GM12878 (cell line): ENCODE measurements at regions not wholly inside any gene's neighbourhood (a gene's known extent, or its start where the extent isn't known, plus 50 kb on each side); places are given as distances from the start of the nearest gene placed in this dataset.

Source experiments
- ATAC-seq: fragments of 200-7000 bp; cut with Tn5 transposase; 3 replicates; pipeline ENCODE4 v1.9.1; 2020; ENCODE audit warnings: mild to moderate bottlenecking, moderate library complexity
- BruUV-seq: library from RNA; stranded (reverse); fragments of 400-500 nt; replicated peaks from 2 replicates; lab custom pipeline; 2021; lab: Mats Ljungman, UMichigan
- CTCF ChIA-PET: fragments of 300-600 bp; sonication (Branson Sonifier 250); formaldehyde crosslinking; extraction: SDS; loops from one replicate; lab custom pipeline; 2021; ENCODE audit warnings: inconsistent platforms; lab: Yijun Ruan, JAX
- POLR2A ChIA-PET: fragments of 350-600 bp; formaldehyde crosslinking; extraction: SDS; loops from one replicate; lab custom pipeline; 2021; ENCODE audit warnings: inconsistent platforms; lab: Charles Lee
- RAD21 ChIA-PET: fragments of 300-600 bp; sonication (Branson Sonifier 250); formaldehyde crosslinking; loops from one replicate; lab custom pipeline; 2023; ENCODE audit warnings: antibody characterized with exemption; ENCODE audit not compliant: unreplicated experiment; lab: Charles Lee
- SMC1A ChIA-PET: fragments of 300-600 bp; sonication (Branson Sonifier 250); formaldehyde crosslinking; loops from one replicate; lab custom pipeline; 2023; ENCODE audit not compliant: unreplicated experiment, uncharacterized antibody; lab: Charles Lee
- DNase-seq: peaks from one replicate; pipeline ENCODE4 v3.0.0-alpha.2; 2011; ENCODE audit warnings: low read depth, low spot score
- FAIRE-seq: peaks from 3 replicates; lab custom pipeline; 2011; peaks lifted over from hg19 to GRCh38; lab: Jason Lieb, UNC
- H2AFZ ChIP-seq: 2 replicates; pipeline ENCODE4 v1.6.0; 2011; ENCODE audit warnings: low read depth, low read length, control low read depth; ENCODE audit not compliant: control insufficient read depth
- H3K27ac ChIP-seq: 2 replicates; pipeline ENCODE4 v1.5.1; 2011; ENCODE audit warnings: control low read depth; ENCODE audit not compliant: control insufficient read depth, insufficient read depth
- H3K27me3 ChIP-seq, 2 experiments: replicated peaks in 1 of 2; 2 replicates each; pipeline versions ENCODE4 v1.6.0 to v1.6.1; 2011; ENCODE audit warnings: low read length in 1 of 2; ENCODE audit not compliant: control insufficient read depth in 2 of 2, insufficient read depth in 2 of 2
- H3K36me3 ChIP-seq, 2 experiments: 2 replicates each; pipeline ENCODE4 v1.5.1; 2011; ENCODE audit warnings: low read length in 1 of 2; ENCODE audit not compliant: control insufficient read depth in 2 of 2, insufficient read depth in 2 of 2
- H3K4me1 ChIP-seq: 2 replicates; pipeline ENCODE4 v1.6.1; 2011; ENCODE audit warnings: mild to moderate bottlenecking, low read length, moderate library complexity, mixed read lengths; ENCODE audit not compliant: control insufficient read depth, insufficient read depth
- H3K4me2 ChIP-seq: 2 replicates; pipeline ENCODE4 v1.6.0; 2011; ENCODE audit warnings: control low read depth; ENCODE audit not compliant: control insufficient read depth, insufficient read depth
- H3K4me3 ChIP-seq: fragments of 200-600 bp; sonication (generic); 2 replicates; pipeline ENCODE4 v1.5.1; 2016
- H3K79me2 ChIP-seq: 2 replicates; pipeline ENCODE4 v1.6.0; 2011; ENCODE audit warnings: low read length; ENCODE audit not compliant: control insufficient read depth, insufficient read depth
- H3K9ac ChIP-seq: 2 replicates; pipeline ENCODE4 v1.8.0; 2011; ENCODE audit warnings: low read length, control low read depth, mixed read lengths; ENCODE audit not compliant: control insufficient read depth, insufficient read depth
- H3K9me3 ChIP-seq: replicated peaks from 3 replicates; pipeline ENCODE4 v1.5.1; 2011; ENCODE audit warnings: mild to moderate bottlenecking, low read length; ENCODE audit not compliant: control insufficient read depth, insufficient read depth
- H4K20me1 ChIP-seq: 2 replicates; pipeline ENCODE4 v1.6.0; 2011; ENCODE audit not compliant: control insufficient read depth, insufficient read depth
- CHD2 ChIP-seq: IDR thresholded peaks from 2 replicates; pipeline ENCODE4 v1.6.1; 2011; ENCODE audit warnings: low read depth, low read length, improper control_type of control experiment, borderline replicate concordance
- FOXM1 ChIP-seq: IDR thresholded peaks from 2 replicates; pipeline ENCODE4 v1.6.1; 2012; ENCODE audit warnings: low read depth, mild to moderate bottlenecking, inconsistent platforms, low read length, moderate library complexity
- HDAC2 ChIP-seq: fragments of 200-600 bp; sonication (generic); IDR thresholded peaks from 2 replicates; pipeline ENCODE4 v1.6.1; 2017
- IRF4 ChIP-seq: IDR thresholded peaks from 2 replicates; pipeline ENCODE4 v1.6.1; 2011; ENCODE audit warnings: low read depth, low read length
- MTA2 ChIP-seq: fragments of 450-650 bp; IDR thresholded peaks from 2 replicates; pipeline ENCODE4 v1.6.1; 2016; ENCODE audit warnings: low read depth, mild to moderate bottlenecking, moderate library complexity
- NR2C1 ChIP-seq: fragments of 450-650 bp; IDR thresholded peaks from 2 replicates; pipeline ENCODE4 v1.6.1; 2017; ENCODE audit warnings: antibody characterized with exemption, mild to moderate bottlenecking, moderate library complexity
- NR2F1 ChIP-seq: fragments of 450-650 bp; conservative IDR thresholded peaks from 2 replicates; pipeline ENCODE4 v1.6.1; 2017; ENCODE audit warnings: mild to moderate bottlenecking
- POLR2AphosphoS2 ChIP-seq: IDR thresholded peaks from 2 replicates; pipeline ENCODE4 v1.6.1; 2011; ENCODE audit warnings: low read depth, mild to moderate bottlenecking, low read length, improper control_type of control experiment, moderate library complexity
- RCOR1 ChIP-seq: conservative IDR thresholded peaks from 2 replicates; pipeline ENCODE4 v1.6.1; 2012; ENCODE audit warnings: low read depth, low read length, improper control_type of control experiment
- STAT1 ChIP-seq: fragments of 450-650 bp; conservative IDR thresholded peaks from 2 replicates; pipeline ENCODE4 v1.6.1; 2014; ENCODE audit warnings: antibody characterized with exemption, mild to moderate bottlenecking
- in situ Hi-C: fragments of 300-500 bp; cut with MboI; formaldehyde crosslinking; loops from 9 replicates; pipeline ENCODE4 v1.14.3; 2018; ENCODE audit warnings: mixed read lengths
- intact Hi-C: fragments of 100-400 bp; cut with micrococcal nuclease; formaldehyde crosslinking; loops from one replicate; pipeline ENCODE4 v1.14.2; 2022; ENCODE audit not compliant: unreplicated experiment
- TF ChIP-seq, protein P1 (sequence below): IDR thresholded peaks from 2 replicates; pipeline ENCODE4 v1.6.1; 2012; ENCODE audit warnings: low read length, inconsistent platforms

DNA sequence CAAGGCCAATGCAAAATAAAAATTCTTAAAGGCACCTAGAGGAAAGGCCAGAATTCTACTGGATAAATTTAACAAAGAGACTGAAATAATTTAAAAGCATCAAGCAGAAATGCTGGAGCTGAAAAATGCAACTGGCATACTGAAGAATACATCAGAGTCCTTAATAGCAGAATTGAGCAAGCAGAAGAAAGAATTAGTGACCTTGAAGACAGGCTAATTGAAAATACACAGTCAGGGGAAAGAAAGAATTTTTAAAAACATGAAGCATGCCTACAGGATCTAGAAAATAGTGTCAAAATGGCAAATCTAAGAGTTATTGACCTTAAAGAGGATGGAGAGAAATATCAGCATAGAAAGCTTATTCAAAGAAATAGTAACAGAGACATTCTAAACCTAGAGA is 371.7 kb downstream of the KLHL13 start:
- TF ChIP-seq POLR2AphosphoS2 = no peak
- TF ChIP-seq CHD2 = no peak
- no peak for TF ChIP-seq RCOR1
- TF ChIP-seq NR2C1 = no peak
- TF ChIP-seq HDAC2 = no peak
- TF ChIP-seq IRF4 = no peak
- TF ChIP-seq FOXM1 = no peak
- TF ChIP-seq, protein P1, sequence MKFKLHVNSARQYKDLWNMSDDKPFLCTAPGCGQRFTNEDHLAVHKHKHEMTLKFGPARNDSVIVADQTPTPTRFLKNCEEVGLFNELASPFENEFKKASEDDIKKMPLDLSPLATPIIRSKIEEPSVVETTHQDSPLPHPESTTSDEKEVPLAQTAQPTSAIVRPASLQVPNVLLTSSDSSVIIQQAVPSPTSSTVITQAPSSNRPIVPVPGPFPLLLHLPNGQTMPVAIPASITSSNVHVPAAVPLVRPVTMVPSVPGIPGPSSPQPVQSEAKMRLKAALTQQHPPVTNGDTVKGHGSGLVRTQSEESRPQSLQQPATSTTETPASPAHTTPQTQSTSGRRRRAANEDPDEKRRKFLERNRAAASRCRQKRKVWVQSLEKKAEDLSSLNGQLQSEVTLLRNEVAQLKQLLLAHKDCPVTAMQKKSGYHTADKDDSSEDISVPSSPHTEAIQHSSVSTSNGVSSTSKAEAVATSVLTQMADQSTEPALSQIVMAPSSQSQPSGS = no peak
- no peak for TF ChIP-seq NR2F1
- no peak for TF ChIP-seq STAT1
- no peak for TF ChIP-seq MTA2
- no peaks in the 10 kb centered on the region for H3K79me2 ChIP-seq
- no peaks in the 10 kb centered on the region for H3K4me1 ChIP-seq
- no peak overlapping the region for H3K27ac ChIP-seq
- H3K36me3 ChIP-seq = no peaks in the 10 kb centered on the region
- ChIA-PET RAD21 (no interaction called here), SMC1A (interaction anchor here (1.1 kb wide), 1 partner anchor 1540 kb away, joined by 3 read pairs; no protein-coding TSS in a partner anchor), CTCF (interaction anchor here (1.7 kb wide), 2 partner anchors 239 to 1255 kb away, joined by 3 to 5 read pairs; no protein-coding TSS in a partner anchor), POLR2A (no interaction called here)
- no peaks in the 10 kb centered on the region; the same call in 2 of the 3 replicates for H3K9me3 ChIP-seq
- H3K4me2 ChIP-seq = no peak overlapping the region
- no peak overlapping the region for H3K9ac ChIP-seq
- DNase-seq (no peak), FAIRE-seq (no peak), ATAC-seq (no peak)
- no peaks in the 10 kb centered on the region for H4K20me1 ChIP-seq
- in situ Hi-C loops (no loop called here), intact Hi-C loops (no loop called here)
- H2AFZ ChIP-seq = no peak overlapping the region
- H3K27me3 ChIP-seq = no peaks in the 10 kb centered on the region
- H3K4me3 ChIP-seq = no peak overlapping the region
- BruUV-seq = no TSS peak
